Neural crest cell (in vitro differentiated cells): ENCODE measurements at regions not wholly inside any gene's neighbourhood (a gene's known extent, or its start where the extent isn't known, plus 50 kb on each side); places are given as distances from the start of the nearest gene placed in this dataset.

Source experiments
- DNase-seq: peaks from one replicate; pipeline ENCODE4 v3.0.0; 2021; ENCODE audit warnings: low read depth, mixed read lengths, low spot score
- H3K27ac Mint-ChIP-seq: one replicate; pipeline ENCODE4 v1.8.0; 2021; ENCODE audit warnings: mild to moderate bottlenecking, mixed read lengths; ENCODE audit not compliant: unreplicated experiment
- H3K27me3 Mint-ChIP-seq: 2 replicates; pipeline ENCODE4 v1.8.0; 2021; ENCODE audit warnings: low read depth, mild to moderate bottlenecking, mixed read lengths
- H3K36me3 Mint-ChIP-seq: 2 replicates; pipeline ENCODE4 v1.8.0; 2021; ENCODE audit warnings: low read depth, mild to moderate bottlenecking, mixed read lengths
- H3K4me1 Mint-ChIP-seq: 2 replicates; pipeline ENCODE4 v1.8.0; 2021; ENCODE audit warnings: mixed read lengths
- H3K4me3 Mint-ChIP-seq: one replicate; pipeline ENCODE4 v1.8.0; 2021; ENCODE audit warnings: mild to moderate bottlenecking, mixed read lengths
- H3K9me3 Mint-ChIP-seq: 2 replicates; pipeline ENCODE4 v1.8.0; 2021; ENCODE audit warnings: mixed read lengths
- TF ChIP-seq, protein P1 (sequence below): fragments of 200-600 bp; sonication (generic); conservative IDR thresholded peaks from 2 replicates; pipeline ENCODE4 v1.5.0; 2021; ENCODE audit warnings: antibody characterized with exemption, mild to moderate bottlenecking

DNA sequence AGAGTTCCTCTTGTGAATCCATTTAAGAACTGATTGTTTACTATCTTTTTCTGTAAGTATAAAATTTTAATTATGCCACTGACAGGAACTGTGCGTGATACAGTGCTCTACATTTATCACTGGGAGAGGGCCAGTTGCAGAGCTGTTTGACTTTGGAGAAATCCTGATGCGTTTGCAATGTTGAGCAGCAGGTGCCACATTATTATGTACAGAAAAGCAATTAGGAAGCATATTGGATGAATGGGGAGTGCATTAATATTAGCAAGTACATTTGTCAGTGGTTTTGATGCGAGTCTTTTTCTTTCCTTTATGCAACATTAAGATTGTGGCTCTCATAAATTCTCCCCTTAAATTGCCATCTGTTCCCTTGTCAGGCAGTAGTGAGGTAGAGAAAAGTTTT is 302.3 kb upstream of the FANCL start:
- H3K27ac Mint-ChIP-seq: no peak overlapping the region
- H3K4me1 Mint-ChIP-seq: peaks cover 26% of the 10 kb centered on the region
- no peaks in the 10 kb centered on the region for H3K36me3 Mint-ChIP-seq
- DNase-seq: no peak
- H3K9me3 Mint-ChIP-seq: no peaks in the 10 kb centered on the region
- H3K4me3 Mint-ChIP-seq: no peak overlapping the region
- TF ChIP-seq, protein P1, sequence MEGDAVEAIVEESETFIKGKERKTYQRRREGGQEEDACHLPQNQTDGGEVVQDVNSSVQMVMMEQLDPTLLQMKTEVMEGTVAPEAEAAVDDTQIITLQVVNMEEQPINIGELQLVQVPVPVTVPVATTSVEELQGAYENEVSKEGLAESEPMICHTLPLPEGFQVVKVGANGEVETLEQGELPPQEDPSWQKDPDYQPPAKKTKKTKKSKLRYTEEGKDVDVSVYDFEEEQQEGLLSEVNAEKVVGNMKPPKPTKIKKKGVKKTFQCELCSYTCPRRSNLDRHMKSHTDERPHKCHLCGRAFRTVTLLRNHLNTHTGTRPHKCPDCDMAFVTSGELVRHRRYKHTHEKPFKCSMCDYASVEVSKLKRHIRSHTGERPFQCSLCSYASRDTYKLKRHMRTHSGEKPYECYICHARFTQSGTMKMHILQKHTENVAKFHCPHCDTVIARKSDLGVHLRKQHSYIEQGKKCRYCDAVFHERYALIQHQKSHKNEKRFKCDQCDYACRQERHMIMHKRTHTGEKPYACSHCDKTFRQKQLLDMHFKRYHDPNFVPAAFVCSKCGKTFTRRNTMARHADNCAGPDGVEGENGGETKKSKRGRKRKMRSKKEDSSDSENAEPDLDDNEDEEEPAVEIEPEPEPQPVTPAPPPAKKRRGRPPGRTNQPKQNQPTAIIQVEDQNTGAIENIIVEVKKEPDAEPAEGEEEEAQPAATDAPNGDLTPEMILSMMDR: no peak
- no peaks in the 10 kb centered on the region for H3K27me3 Mint-ChIP-seq

DNA sequence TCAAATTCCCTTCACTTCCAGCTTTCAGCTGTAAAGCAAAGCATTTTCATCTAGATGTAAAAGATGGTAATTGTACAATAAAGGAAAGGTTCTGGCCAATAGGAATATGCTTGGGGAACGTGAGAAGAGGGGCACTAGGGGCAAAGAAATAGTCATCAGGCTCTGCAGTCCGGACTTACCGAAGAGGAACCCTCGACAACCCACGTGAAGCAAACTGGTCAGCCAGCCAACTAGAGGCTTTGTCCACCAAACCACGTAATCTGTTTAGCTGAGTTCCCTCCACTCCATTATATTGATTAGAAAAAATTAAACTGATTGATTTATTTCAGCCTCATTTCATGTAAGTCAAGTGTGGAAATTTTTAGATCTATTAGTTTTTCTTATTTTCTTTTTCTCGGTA is 300.4 kb upstream of the FANCL start:
- no peaks in the 10 kb centered on the region for H3K9me3 Mint-ChIP-seq
- no peak overlapping the region for H3K27ac Mint-ChIP-seq
- peaks cover 26% of the 10 kb centered on the region for H3K4me1 Mint-ChIP-seq
- no peaks in the 10 kb centered on the region for H3K36me3 Mint-ChIP-seq
- H3K4me3 Mint-ChIP-seq: peak overlapping the region; percentile 4
- no peak for DNase-seq
- TF ChIP-seq, protein P1: no peak
- no peaks in the 10 kb centered on the region for H3K27me3 Mint-ChIP-seq

DNA sequence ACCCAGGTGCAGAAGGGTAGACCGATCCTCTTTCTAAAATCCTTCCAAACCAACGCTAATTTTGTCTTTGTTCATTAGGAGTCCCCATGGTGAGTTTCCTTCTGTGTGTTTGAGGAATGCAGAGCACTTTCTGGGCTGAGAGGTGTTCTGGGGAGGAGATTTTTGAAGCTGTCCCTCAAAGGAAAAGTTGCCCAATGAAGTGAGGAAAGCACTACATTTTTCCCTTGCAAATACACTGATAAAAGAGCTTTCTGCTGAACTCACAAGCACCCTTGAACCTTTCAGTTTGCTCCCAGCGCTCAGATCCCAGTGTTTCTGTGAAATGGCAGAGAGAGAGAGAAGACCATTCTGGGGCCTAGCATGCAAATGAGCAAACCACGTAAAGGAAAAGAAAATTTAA is 299.6 kb upstream of the FANCL start:
- Mint-ChIP-seq H3K4me1 (peaks cover 26% of the 10 kb centered on the region), H3K27me3 (no peaks in the 10 kb centered on the region), H3K4me3 (peak overlapping the region; percentile 5), H3K36me3 (no peaks in the 10 kb centered on the region), H3K9me3 (no peaks in the 10 kb centered on the region), H3K27ac (peak overlapping the region; percentile 12)
- TF ChIP-seq, protein P1: no peak
- DNase-seq: no peak

DNA sequence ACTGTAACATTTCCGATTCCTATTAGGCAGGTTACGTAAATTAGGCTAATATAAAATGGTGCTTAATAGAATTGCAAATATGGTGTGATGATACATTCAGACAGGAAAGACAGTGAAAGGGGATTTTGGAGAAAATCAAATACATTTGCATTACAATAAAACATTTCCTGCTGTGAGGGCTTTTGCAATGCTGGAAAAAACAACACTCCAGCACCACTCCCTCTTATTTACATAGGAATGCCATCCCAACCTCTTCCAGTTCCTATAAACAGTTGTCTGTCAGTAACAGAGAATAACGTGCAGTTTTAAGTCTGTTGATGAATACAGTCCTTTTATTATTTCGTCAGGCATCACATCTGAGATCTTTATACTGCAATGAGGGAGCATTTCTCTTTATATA is 298.8 kb upstream of the FANCL start:
- TF ChIP-seq, protein P1: no peak
- Mint-ChIP-seq H3K27me3 (no peaks in the 10 kb centered on the region), H3K27ac (no peak overlapping the region), H3K9me3 (no peaks in the 10 kb centered on the region), H3K4me1 (peaks cover 26% of the 10 kb centered on the region), H3K4me3 (peak overlapping the region; percentile 42), H3K36me3 (no peaks in the 10 kb centered on the region)
- no peak for DNase-seq

DNA sequence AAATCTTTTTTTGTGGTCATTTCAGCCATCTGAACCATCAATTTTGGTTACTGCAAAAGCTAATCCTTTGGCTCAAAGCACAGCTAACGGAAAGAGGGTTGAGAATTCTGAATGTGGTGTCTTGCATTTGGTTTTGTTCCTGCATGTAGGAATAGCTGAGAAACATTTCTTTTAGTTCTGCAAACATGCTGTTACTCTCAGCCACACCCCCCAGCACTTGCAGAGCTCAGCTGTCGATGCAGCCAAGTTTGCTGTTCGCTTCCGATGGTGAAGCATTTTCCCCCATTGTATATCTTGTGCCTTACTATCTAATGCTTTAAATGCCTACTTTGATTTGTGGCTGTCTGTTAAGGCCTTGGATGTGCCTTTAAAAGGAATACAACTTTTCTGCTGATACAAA is 294.9 kb upstream of the FANCL start:
- no peak overlapping the region for H3K4me3 Mint-ChIP-seq
- H3K36me3 Mint-ChIP-seq: no peaks in the 10 kb centered on the region
- H3K4me1 Mint-ChIP-seq: peaks cover 16% of the 10 kb centered on the region
- H3K27me3 Mint-ChIP-seq: no peaks in the 10 kb centered on the region
- no peak for DNase-seq
- TF ChIP-seq, protein P1: no peak
- H3K27ac Mint-ChIP-seq: no peak overlapping the region
- no peaks in the 10 kb centered on the region for H3K9me3 Mint-ChIP-seq

DNA sequence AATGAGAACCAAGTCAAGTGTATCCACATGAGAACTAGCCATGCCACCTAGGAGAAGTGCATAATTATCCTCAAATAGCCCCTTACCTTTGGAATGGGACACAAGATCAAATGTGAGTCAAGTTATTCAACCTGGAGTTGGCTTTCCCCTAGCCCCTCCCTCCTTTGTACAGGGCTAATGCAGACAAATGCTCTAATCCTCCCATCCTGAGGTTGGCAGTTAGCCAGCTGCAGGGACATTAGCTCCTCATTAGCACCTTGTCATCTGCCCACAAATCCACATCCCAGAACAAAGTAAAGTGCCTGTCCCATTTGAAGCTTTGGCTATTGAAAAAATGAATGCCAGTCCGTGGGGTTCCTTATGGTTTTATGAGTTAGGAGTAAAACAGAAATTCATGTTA is 294.1 kb upstream of the FANCL start:
- no peak overlapping the region for H3K27ac Mint-ChIP-seq

More for the DNA sequence above, 294.1 kb upstream of the FANCL start:
- TF ChIP-seq, protein P1: no peak
- Mint-ChIP-seq H3K4me3 (no peak overlapping the region), H3K9me3 (no peaks in the 10 kb centered on the region), H3K27me3 (no peaks in the 10 kb centered on the region), H3K4me1 (peaks cover 8% of the 10 kb centered on the region), H3K36me3 (no peaks in the 10 kb centered on the region)
- DNase-seq: no peak
